HG02943 (cell line): ENCODE measurements at regions not wholly inside any gene's neighbourhood (a gene's known extent, or its start where the extent isn't known, plus 50 kb on each side); places are given as distances from the start of the nearest gene placed in this dataset.

Source experiments
- ATAC-seq: cut with Tn5 transposase; IDR thresholded peaks from one replicate; pipeline ENCODE4 v1.9.1; 2021; ENCODE audit warnings: mild to moderate bottlenecking, low read depth, moderate library complexity; ENCODE audit not compliant: unreplicated experiment

GRCh38 chr22:49103314-49104059, 724.2 kb downstream of the BRD1 start:
- ATAC-seq = no peak

- ATAC-seq = no peak
Observed at GRCh38 chr22:49102367-49102766, 725.3 kb downstream of the BRD1 start.

- ATAC-seq = no peak
Observed at GRCh38 chr22:49101873-49102272, 725.8 kb downstream of the BRD1 start.

GRCh38 chr22:49101225-49101624, 726.4 kb downstream of the BRD1 start:
- ATAC-seq = no peak

- no peak for ATAC-seq
Observed at GRCh38 chr22:49100773-49101172, 726.9 kb downstream of the BRD1 start.

- no peak for ATAC-seq
Observed at GRCh38 chr22:49100316-49100715, 727.4 kb downstream of the BRD1 start.

- ATAC-seq = no peak
Observed at GRCh38 chr22:49099496-49100124, 728.1 kb downstream of the BRD1 start.

- ATAC-seq = no peak
Observed at GRCh38 chr22:49099089-49099488, 728.6 kb downstream of the BRD1 start.

- ATAC-seq = no peak
Observed at GRCh38 chr22:49097966-49098365, 729.7 kb downstream of the BRD1 start.

GRCh38 chr22:49097171-49097925, 730.3 kb downstream of the BRD1 start:
- ATAC-seq = no peak

- ATAC-seq = no peak
Observed at GRCh38 chr22:49096476-49096875, 731.2 kb downstream of the BRD1 start.

- ATAC-seq = no peak
Observed at GRCh38 chr22:49095366-49095765, 732.3 kb downstream of the BRD1 start.

GRCh38 chr22:49094858-49095257, 732.8 kb downstream of the BRD1 start:
- no peak for ATAC-seq

- ATAC-seq = no peak
Observed at GRCh38 chr22:49094151-49094550, 733.5 kb downstream of the BRD1 start.

- ATAC-seq = no peak
Observed at GRCh38 chr22:49093192-49093880, 734.3 kb downstream of the BRD1 start.

GRCh38 chr22:49092716-49093115, 735.0 kb downstream of the BRD1 start:
- ATAC-seq = no peak

GRCh38 chr22:49091917-49092545, 735.6 kb downstream of the BRD1 start:
- no peak for ATAC-seq

- no peak for ATAC-seq
Observed at GRCh38 chr22:49091451-49091850, 736.2 kb downstream of the BRD1 start.

- ATAC-seq = no peak
Observed at GRCh38 chr22:49090853-49091135, 736.9 kb downstream of the BRD1 start.

GRCh38 chr22:49090061-49090852, 737.4 kb downstream of the BRD1 start:
- ATAC-seq = no peak
